Stromal cell of bone marrow (primary cell): ENCODE measurements at regions not wholly inside any gene's neighbourhood (a gene's known extent, or its start where the extent isn't known, plus 50 kb on each side); places are given as distances from the start of the nearest gene placed in this dataset.

ENCODE experiments used
- DNase-seq: peaks from one replicate; pipeline ENCODE4 v3.0.0-alpha.2; 2012; ENCODE audit warnings: low read depth

DNA sequence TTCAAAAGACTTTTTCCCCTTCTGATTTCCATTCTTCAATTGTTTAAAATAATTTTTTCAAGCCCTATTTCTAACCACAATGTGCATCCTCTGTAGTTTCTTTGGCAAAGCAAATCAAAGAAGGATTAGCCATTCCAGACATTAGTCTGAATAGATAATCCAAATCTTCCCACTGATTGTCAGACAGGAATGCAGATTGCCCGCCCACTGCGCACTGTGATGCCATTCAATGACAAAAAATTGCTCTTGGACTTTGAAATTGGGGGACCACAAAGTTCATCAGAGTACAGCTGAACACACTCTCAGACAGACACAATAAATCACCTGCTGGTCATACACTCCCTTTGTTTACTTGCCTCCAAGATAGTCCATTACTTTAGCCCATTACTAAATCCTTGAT is 216.5 kb upstream of the DKK2 start:
- DNase-seq: no peak

DNA sequence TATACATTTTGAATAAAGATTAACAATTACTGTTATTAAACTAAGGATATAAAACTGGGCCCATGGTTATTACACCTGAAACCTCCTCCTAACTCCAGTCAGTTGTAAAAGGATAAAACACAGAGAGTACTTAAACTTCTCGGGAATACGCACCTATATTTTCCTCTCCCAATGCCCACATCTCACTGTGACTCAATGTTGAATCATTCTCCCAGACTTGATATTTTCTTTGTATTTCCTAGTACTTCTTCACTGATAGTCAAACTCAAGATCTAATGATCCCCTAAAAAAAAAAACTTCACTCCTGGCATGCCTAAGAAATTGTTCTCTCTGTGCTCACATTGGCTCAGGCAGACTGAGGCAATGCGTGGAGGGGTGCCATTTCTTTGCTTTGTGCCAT is 212.5 kb upstream of the DKK2 start:
- DNase-seq: no peak

DNA sequence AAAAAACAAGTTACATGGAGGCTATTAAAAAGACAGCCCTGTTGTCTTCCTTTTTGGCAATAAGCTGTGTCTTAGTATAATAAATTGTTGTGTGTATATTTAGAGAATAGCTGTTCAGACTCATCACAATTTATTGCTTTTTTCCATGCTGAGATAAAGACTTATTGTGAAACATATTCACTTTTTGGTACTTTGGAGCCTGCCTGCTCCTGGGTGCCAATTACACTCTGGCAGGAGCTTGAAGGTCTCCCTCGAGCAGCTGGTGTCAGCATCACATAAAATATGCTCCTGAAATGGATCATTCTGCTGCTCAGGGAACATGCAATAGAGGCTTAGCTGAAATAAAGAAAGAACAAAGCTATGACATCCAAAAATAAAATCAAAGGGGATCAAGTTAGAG is 211.6 kb upstream of the DKK2 start:
- DNase-seq: no peak

GRCh38 chr4:107246761-107247160 is 210.6 kb upstream of the DKK2 start:
- DNase-seq: no peak

DNA sequence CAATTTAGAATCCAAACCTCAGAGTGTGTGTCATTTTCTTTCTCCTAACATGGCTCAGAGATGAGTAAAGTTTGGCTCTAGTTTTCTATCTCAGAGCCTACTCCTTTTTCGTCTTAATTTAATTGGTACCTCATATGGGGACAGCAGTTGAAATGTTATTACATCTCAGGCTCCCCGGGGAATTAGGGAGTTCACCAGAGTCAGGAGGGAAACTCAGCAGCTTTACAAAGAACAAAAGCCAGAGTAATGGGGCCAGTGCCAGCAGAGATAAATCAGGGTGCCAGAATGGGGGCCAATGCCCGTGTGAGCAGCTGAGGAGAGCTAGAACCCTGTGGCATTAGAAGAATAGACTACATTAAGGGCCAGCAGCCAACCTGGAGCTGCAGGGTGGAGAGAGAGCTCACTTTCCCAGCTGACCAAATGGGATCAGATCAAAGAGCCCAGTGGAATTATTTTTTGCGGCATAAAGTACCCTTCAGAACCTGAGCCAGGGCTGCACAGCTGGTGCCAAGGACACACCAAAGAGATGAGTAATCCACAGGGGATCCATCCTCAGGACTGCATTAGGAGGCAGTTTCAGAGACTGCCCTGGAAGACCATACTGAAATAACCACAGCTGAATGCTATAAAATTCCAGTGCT is 207.1 kb upstream of the DKK2 start:
- no peak for DNase-seq

GRCh38 chr4:107220976-107221375 is 184.9 kb upstream of the DKK2 start:
- no peak for DNase-seq

GRCh38 chr4:107219681-107220080 is 183.6 kb upstream of the DKK2 start:
- no peak for DNase-seq

GRCh38 chr4:107216379-107216778 is 180.3 kb upstream of the DKK2 start:
- DNase-seq: no peak

DNA sequence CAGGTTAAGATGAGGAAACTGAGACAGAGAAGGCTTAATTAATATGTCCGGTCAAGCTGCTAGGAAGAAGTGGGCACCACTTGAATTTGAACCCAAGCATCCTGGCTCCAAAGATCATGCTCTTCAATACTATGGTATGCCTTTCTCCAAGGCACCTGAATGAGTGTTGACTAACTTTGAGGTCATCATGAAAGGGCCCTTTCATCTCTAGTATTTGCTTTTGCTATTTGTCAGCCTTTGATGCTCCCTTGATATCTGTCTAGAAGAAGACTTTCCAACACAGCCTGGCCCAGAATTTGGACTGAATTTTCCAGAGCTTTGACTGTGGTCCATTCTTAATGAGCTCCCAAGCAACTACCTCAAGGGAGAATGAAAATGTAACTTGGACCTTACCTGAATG is 179.1 kb upstream of the DKK2 start:
- DNase-seq: no peak

DNA sequence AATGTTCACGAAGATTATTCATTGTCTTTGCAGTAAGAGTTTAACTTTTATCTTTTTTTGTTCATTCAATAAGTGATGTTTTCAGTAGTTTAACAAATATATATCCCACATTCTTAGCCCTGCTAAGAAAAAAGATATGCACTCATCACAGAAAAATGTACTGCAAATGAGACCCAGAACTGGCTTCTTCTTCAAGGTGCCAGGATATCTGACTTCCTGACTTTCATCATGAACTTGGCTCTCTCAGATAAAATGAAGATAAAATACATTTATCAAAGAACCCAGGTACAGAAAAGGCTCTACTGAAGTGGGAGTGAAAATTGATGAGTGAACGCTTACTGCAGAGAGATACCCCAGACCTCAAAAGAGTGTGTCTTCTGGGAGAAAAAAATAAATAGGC is 177.8 kb upstream of the DKK2 start:
- DNase-seq: no peak

DNA sequence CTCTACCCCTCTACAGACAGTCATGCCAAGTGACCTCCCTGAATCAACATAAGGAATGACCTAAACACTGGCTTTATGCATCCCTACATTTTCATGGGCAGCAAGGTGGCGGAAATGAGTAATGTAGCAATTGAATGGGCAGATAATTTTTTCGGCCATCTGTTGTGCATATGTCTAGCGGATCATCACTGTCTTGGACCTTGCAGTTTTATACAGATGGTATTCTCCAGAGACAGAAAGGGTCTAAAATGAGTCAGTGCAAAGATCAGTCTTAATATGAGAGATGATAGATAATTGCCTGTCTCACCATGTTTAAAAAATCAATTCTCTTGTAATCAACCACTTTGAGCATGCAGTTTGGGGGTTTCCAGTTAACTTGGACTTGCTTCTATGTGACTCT is 177.3 kb upstream of the DKK2 start:
- no peak for DNase-seq

DNA sequence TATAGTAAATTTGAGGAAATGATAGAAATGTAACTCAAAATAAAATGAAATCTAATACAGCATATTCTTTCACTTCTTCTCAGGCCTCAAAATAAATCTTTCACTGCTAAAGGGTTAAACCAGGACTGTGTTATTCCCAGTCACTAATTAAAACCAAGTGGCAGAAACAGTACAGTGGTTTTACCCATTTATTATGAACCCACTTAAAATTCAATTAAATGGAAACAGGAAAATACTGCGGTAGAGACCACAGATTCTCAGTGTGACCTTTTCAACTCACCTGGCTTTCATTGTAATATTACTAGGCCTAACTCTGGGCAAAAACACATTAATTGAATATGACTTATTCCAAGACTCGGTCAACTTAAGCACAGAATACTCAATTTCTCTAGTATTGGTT is 176.5 kb upstream of the DKK2 start:
- no peak for DNase-seq

GRCh38 chr4:107210450-107211239 is 174.5 kb upstream of the DKK2 start:
- DNase-seq: no peak

GRCh38 chr4:107203733-107204132 is 167.6 kb upstream of the DKK2 start:
- no peak for DNase-seq

GRCh38 chr4:107202744-107203143 is 166.6 kb upstream of the DKK2 start:
- DNase-seq: no peak

GRCh38 chr4:107197121-107197520 is 161.0 kb upstream of the DKK2 start:
- no peak for DNase-seq

DNA sequence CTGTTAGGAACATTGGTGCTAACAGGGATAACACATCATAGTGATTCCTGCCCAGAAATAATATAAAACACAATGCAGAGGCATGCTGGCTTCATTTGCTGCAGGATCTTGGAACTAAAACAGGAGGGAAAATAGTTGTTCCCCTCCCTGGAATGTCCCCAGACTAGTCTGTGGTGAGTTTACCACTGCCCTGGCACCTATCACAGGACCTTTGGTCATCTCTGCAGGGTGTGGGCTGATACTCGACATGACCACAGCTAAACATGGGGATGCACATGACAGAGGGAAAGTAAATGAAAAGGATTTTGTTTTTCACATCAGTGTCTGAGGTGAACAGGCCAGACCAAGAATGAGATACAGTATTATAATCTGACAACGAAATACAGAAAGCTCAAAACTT is 160.2 kb upstream of the DKK2 start:
- no peak for DNase-seq

DNA sequence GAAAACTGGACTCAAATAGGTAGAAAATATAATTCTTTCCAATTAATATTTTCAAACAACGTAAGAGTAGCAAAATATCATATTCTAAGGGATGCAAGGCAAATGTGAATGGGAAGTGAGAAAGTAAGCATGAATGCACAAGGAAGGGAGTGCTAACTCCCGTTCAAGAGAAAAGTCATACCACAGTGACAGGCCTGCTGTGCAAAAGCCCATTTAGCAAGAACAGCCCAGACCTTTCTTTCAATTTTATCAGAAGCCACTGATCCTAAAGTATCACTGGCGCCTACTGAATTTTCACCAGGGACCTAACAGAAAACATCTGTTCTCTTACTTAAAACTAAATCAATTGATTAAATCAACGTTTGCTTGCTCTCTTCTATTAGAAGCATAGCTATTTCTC is 157.9 kb upstream of the DKK2 start:
- DNase-seq: no peak

DNA sequence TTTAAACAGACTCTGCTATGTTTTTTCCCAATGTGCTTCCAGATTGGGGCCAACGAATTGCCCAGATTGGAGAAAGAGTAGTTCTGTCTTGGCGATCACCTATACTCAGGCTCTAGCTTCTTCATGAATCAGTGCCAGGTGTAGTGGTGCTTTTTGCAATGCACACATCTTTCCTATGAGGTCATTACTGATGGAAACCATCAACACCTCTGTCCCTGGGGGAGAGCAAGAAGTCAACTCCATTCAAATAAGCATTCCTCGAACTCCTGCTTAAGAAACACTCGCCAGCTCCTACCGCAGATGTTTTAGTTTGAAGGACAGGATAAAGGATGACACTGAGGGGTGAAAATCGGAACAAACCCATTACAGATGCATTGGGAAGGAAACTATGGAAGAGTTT is 156.5 kb upstream of the DKK2 start:
- no peak for DNase-seq

GRCh38 chr4:107187091-107187490 is 151.0 kb upstream of the DKK2 start:
- DNase-seq: no peak

GRCh38 chr4:107183155-107183774 is 147.2 kb upstream of the DKK2 start:
- peak; percentile 43 for DNase-seq

- DNase-seq: no peak
Measured at GRCh38 chr4:107182347-107182746, 146.2 kb upstream of the DKK2 start.

- DNase-seq: no peak
Measured at GRCh38 chr4:107166873-107167450, 130.8 kb upstream of the DKK2 start.
